Astrocyte of the spinal cord (primary cell): ENCODE measurements at regions not wholly inside any gene's neighbourhood (a gene's known extent, or its start where the extent isn't known, plus 50 kb on each side); places are given as distances from the start of the nearest gene placed in this dataset.
A peak's percentile ranks its signal among the peaks of the same experiment; 100 is the strongest.

Source experiments
- DNase-seq: peaks from one replicate; pipeline ENCODE4 v3.0.0; 2011; ENCODE audit warnings: low read depth, low spot score
- H3K4me3 ChIP-seq: 2 replicates; pipeline ENCODE4 v1.5.1; 2011; ENCODE audit warnings: low read depth, mild to moderate bottlenecking, low read length, moderate library complexity
- CTCF ChIP-seq: IDR thresholded peaks from 2 replicates; pipeline ENCODE4 v1.5.1; 2012; ENCODE audit warnings: low read depth, mild to moderate bottlenecking, low read length, inconsistent platforms
- in situ Hi-C: cut with HindIII; loops from 2 replicates; pipeline ENCODE4 v1.10.0; 2017; ENCODE audit warnings: low sequenced_read_pairs

GRCh38 chr14:49980027-49980426, 87.1 kb downstream of the ARF6 start:
- H3K4me3 ChIP-seq: no peak overlapping the region
- DNase-seq: no peak
- in situ Hi-C loops: no loop called here
- no peak for TF ChIP-seq CTCF

- in situ Hi-C loops: no loop called here
- no peak for TF ChIP-seq CTCF
- no peak overlapping the region for H3K4me3 ChIP-seq
- no peak for DNase-seq
Measured at GRCh38 chr14:49982082-49982481, 89.2 kb downstream of the ARF6 start.

- peak; percentile 94 for DNase-seq
- TF ChIP-seq CTCF: no peak
- H3K4me3 ChIP-seq: no peak overlapping the region
- in situ Hi-C loops: no loop called here
Measured at GRCh38 chr14:49982501-49982951, 89.6 kb downstream of the ARF6 start.

GRCh38 chr14:49984424-49984823, 91.5 kb downstream of the ARF6 start:
- DNase-seq: peak; percentile 63
- H3K4me3 ChIP-seq: no peak overlapping the region
- in situ Hi-C loops: no loop called here
- no peak for TF ChIP-seq CTCF

GRCh38 chr14:49986343-49987014, 93.6 kb downstream of the ARF6 start:
- H3K4me3 ChIP-seq: no peak overlapping the region
- DNase-seq: peak; percentile 56
- no peak for TF ChIP-seq CTCF
- in situ Hi-C loops: no loop called here

GRCh38 chr14:49988080-49988990, 95.5 kb downstream of the ARF6 start:
- no peak for DNase-seq
- in situ Hi-C loops: no loop called here
- H3K4me3 ChIP-seq: no peak overlapping the region
- TF ChIP-seq CTCF: no peak
